Psoas muscle (tissue), 7 donors: ENCODE measurements at regions not wholly inside any gene's neighbourhood (a gene's known extent, or its start where the extent isn't known, plus 50 kb on each side); places are given as distances from the start of the nearest gene placed in this dataset.

Experiments
- ATAC-seq, 4 donors: fragments of 200-7000 bp; cut with Tn5 transposase; one replicate each; pipeline ENCODE4 v1.9.1; 2020; ENCODE audit warnings: moderate library complexity in 3 of 4, mild to moderate bottlenecking in 2 of 4
- DNase-seq, 2 donors: peaks; one replicate each; pipeline ENCODE4 v3.0.0-alpha.2; 2020
- H3K27ac ChIP-seq: fragments of 200-600 bp; one replicate; pipeline ENCODE4 v1.8.0; 2022
- H3K27me3 ChIP-seq, 3 donors: fragments of 200-600 bp in 1 of 3; one replicate each; pipeline versions ENCODE4 v1.6.1 to v1.8.0; 2013 to 2022; ENCODE audit warnings: low read length in 2 of 3, mild to moderate bottlenecking in 2 of 3, moderate library complexity in 1 of 3; ENCODE audit not compliant: insufficient read depth in 3 of 3
- H3K36me3 ChIP-seq, 2 donors: fragments of 200-600 bp in 1 of 2; one replicate each; pipeline versions ENCODE4 v1.6.1 to v1.8.0; 2013 to 2022; ENCODE audit warnings: low read depth in 1 of 2, mild to moderate bottlenecking in 1 of 2, moderate library complexity in 1 of 2; ENCODE audit not compliant: insufficient read depth in 1 of 2
- H3K4me1 ChIP-seq: fragments of 200-600 bp; one replicate; pipeline ENCODE4 v1.8.0; 2022
- H3K4me3 ChIP-seq: fragments of 200-600 bp; one replicate; pipeline ENCODE4 v1.8.0; 2022; ENCODE audit warnings: mild to moderate bottlenecking
- H3K9me3 ChIP-seq: fragments of 200-600 bp; one replicate; pipeline ENCODE4 v1.8.0; 2022
- CTCF ChIP-seq: fragments of 200-600 bp; IDR thresholded peaks from one replicate; pipeline ENCODE4 v1.8.0; 2022; ENCODE audit warnings: antibody characterized with exemption
- WGBS, 3 donors: extraction: QIAGEN DNeasy Blood & Tissue Kit; methylation state at CpG; one replicate each; pipeline versions ENCODE4 v1.1.6 to v1.1.7; 2013; 5-methylcytosine and 5-hydroxymethylcytosine counted together
- intact Hi-C, 2 donors: fragments of 100-400 bp; cut with DNase I; formaldehyde crosslinking; loops; one replicate each; pipeline versions ENCODE4 v1.11.0 to v1.14.2; 2022
- donor health status: healthy with polysubstance abuse.
- donor health status: DM: no; HTN: no; CAD: no; lungs with moderate emphysema.
- donor health status: Bipolar disorder and iron deficiency.
- donor health status: healthy.
- donor health status: DM: yes; HTN: yes; CAD: no.
- donor health status: DM: no; HTN: no; CAD: no.
- donor health status: DM: yes; HTN: yes; CAD: no.

- Histone ChIP-seq H3K36me3 (no peaks in the 10 kb centered on the region), H3K4me1 (no peaks in the 10 kb centered on the region), H3K4me3 (no peak overlapping the region), H3K9me3 (no peaks in the 10 kb centered on the region), H3K27ac (no peak overlapping the region), H3K27me3 (no peaks in the 10 kb centered on the region)
- intact Hi-C loops, result no loop called here
- DNase-seq (no peak), ATAC-seq (no peak)
- WGBS, 3 donors, result 99 to 100% (median 100%) methylated on average over 1 of the region's 1 CpG
- TF ChIP-seq CTCF, result no peak
Observed at GRCh38 chr6:56401477-56402070, 154.2 kb upstream of the COL21A1 start.

GRCh38 chr6:56400273-56400672, 152.9 kb upstream of the COL21A1 start:
- no peak for ATAC-seq
- TF ChIP-seq CTCF, result no peak
- intact Hi-C loops, result no loop called here

GRCh38 chr6:56399672-56400263, 152.4 kb upstream of the COL21A1 start:
- no peak for TF ChIP-seq CTCF
- 83 to 86% (median 85%) methylated on average over 10 of the region's 10 CpGs for WGBS, 3 donors
- H3K27me3 ChIP-seq, result no peaks in the 10 kb centered on the region
- no peaks in the 10 kb centered on the region for H3K9me3 ChIP-seq
- ATAC-seq (no peak), DNase-seq (no peak)
- no peaks in the 10 kb centered on the region for H3K36me3 ChIP-seq
- H3K27ac ChIP-seq, result no peak overlapping the region
- intact Hi-C loops, result no loop called here
- no peak overlapping the region for H3K4me3 ChIP-seq
- H3K4me1 ChIP-seq, result no peaks in the 10 kb centered on the region

More at GRCh38 chr6:56400273-56400672, 152.9 kb upstream of the COL21A1 start:
- H3K4me1 ChIP-seq, result no peaks in the 10 kb centered on the region
- no peaks in the 10 kb centered on the region for H3K27me3 ChIP-seq
- no peaks in the 10 kb centered on the region for H3K9me3 ChIP-seq
- H3K36me3 ChIP-seq, result no peaks in the 10 kb centered on the region
- H3K27ac ChIP-seq, result no peak overlapping the region
- H3K4me3 ChIP-seq, result no peak overlapping the region
- WGBS, 3 donors, result 81 to 89% (median 89%) methylated on average over 4 of the region's 4 CpGs
- DNase-seq, result no peak

- Histone ChIP-seq H3K9me3 (no peaks in the 10 kb centered on the region), H3K36me3 (no peaks in the 10 kb centered on the region), H3K27me3 (no peaks in the 10 kb centered on the region), H3K4me1 (no peaks in the 10 kb centered on the region), H3K4me3 (no peak overlapping the region), H3K27ac (no peak overlapping the region)
- intact Hi-C loops, result no loop called here
- ATAC-seq (no peak), DNase-seq (no peak)
- TF ChIP-seq CTCF, result no peak
- WGBS, 3 donors, result 80 to 87% (median 83%) methylated on average over 2 of the region's 2 CpGs
Observed at GRCh38 chr6:56399250-56399671, 151.9 kb upstream of the COL21A1 start.

- Histone ChIP-seq H3K27me3 (no peaks in the 10 kb centered on the region), H3K4me1 (no peaks in the 10 kb centered on the region), H3K36me3 (no peaks in the 10 kb centered on the region), H3K4me3 (no peak overlapping the region), H3K27ac (no peak overlapping the region), H3K9me3 (no peaks in the 10 kb centered on the region)
- WGBS, 3 donors, result 78 to 91% (median 80%) methylated on average over 2 of the region's 2 CpGs
- intact Hi-C loops, result no loop called here
- no peak for TF ChIP-seq CTCF
- DNase-seq, result no peak
- no peak for ATAC-seq
Observed at GRCh38 chr6:56396435-56396834, 149.1 kb upstream of the COL21A1 start.
